Natural killer cell (primary cell): ENCODE measurements at regions not wholly inside any gene's neighbourhood (a gene's known extent, or its start where the extent isn't known, plus 50 kb on each side); places are given as distances from the start of the nearest gene placed in this dataset.
"Not testable (repeated sequence)": the region's sequence is repeated elsewhere in the genome, so short reads cannot be mapped to it uniquely, and the experiment has no call there.

Experiments used
- ATAC-seq, 3 donors: fragments of 150-1000 bp in 2 of 3; fragments of 200-7000 bp in 1 of 3; cut with Tn5 transposase; 1 replicate in 1 of 3; 2 replicates in 2 of 3; pipeline ENCODE4 v1.10.0; 2021; ENCODE audit warnings: mild to moderate bottlenecking in 2 of 3, moderate library complexity in 2 of 3
- DNase-seq, 2 donors: peaks; one replicate each; pipeline versions ENCODE4 v3.0.0 to v3.0.0-alpha.2; 2013 to 2021; ENCODE audit warnings: mixed read lengths in 1 of 2
- H3K27ac ChIP-seq: one replicate; pipeline ENCODE4 v1.5.1; 2013; ENCODE audit warnings: mild to moderate bottlenecking, low read length
- H3K27me3 ChIP-seq: one replicate; pipeline ENCODE4 v1.6.1; 2013; ENCODE audit warnings: low read length; ENCODE audit not compliant: control insufficient read depth, insufficient read depth
- H3K36me3 ChIP-seq: one replicate; pipeline ENCODE4 v1.6.1; 2013; ENCODE audit warnings: low read length; ENCODE audit not compliant: control insufficient read depth, insufficient read depth
- H3K4me1 ChIP-seq: one replicate; pipeline ENCODE4 v1.6.1; 2013; ENCODE audit warnings: low read length; ENCODE audit not compliant: control insufficient read depth, insufficient read depth
- H3K4me3 ChIP-seq: one replicate; pipeline ENCODE4 v1.5.1; 2013; ENCODE audit warnings: low read length
- H3K9me3 ChIP-seq: one replicate; pipeline ENCODE4 v1.6.1; 2013; ENCODE audit warnings: low read length; ENCODE audit not compliant: control insufficient read depth, insufficient read depth
- H3K27ac Mint-ChIP-seq, 2 donors: one replicate each; pipeline ENCODE4 v1.8.0; 2022; ENCODE audit warnings: mild to moderate bottlenecking in 2 of 2, mixed read lengths in 2 of 2, moderate library complexity in 1 of 2
- H3K27me3 Mint-ChIP-seq, 2 donors: one replicate each; pipeline ENCODE4 v1.8.0; 2022; ENCODE audit warnings: low read depth in 2 of 2, mixed read lengths in 2 of 2
- H3K36me3 Mint-ChIP-seq: one replicate; pipeline ENCODE4 v1.8.0; 2022; ENCODE audit warnings: mixed read lengths
- H3K4me1 Mint-ChIP-seq, 2 donors: one replicate each; pipeline ENCODE4 v1.8.0; 2022; ENCODE audit warnings: mixed read lengths in 2 of 2
- H3K4me3 Mint-ChIP-seq: one replicate; pipeline ENCODE4 v1.8.0; 2022; ENCODE audit warnings: mild to moderate bottlenecking, moderate library complexity, mixed read lengths
- H3K9me3 Mint-ChIP-seq, 2 donors: one replicate each; pipeline ENCODE4 v1.8.0; 2022; ENCODE audit warnings: mixed read lengths in 2 of 2
- CTCF ChIP-seq: fragments of 200-600 bp; IDR thresholded peaks from one replicate; pipeline ENCODE4 v1.8.0; 2022; ENCODE audit warnings: antibody characterized with exemption
- WGBS: methylation state at CpG from one replicate; pipeline ENCODE4 v1.1.7; 2013; ENCODE audit warnings: missing lambda C conversion rate; ENCODE audit not compliant: insufficient coverage; 5-methylcytosine and 5-hydroxymethylcytosine counted together
- intact Hi-C: fragments of 100-400 bp; cut with micrococcal nuclease; formaldehyde crosslinking; loops from one replicate; pipeline ENCODE4 v1.14.2; 2022

GRCh38 chr11:39363571-39363970 lies 2095.9 kb downstream of the LRRC4C start:
- 87% methylated on average over 1 of the region's 1 CpG for WGBS
- no peak for ATAC-seq

GRCh38 chr11:39361557-39361956 lies 2097.9 kb downstream of the LRRC4C start:
- H3K27ac ChIP-seq, result no peak overlapping the region
- H3K4me1 Mint-ChIP-seq, result peaks cover under 1 to 13% of the 10 kb centered on the region in 2 donors
- WGBS, result 83% methylated on average over 1 of the region's 1 CpG
- no peaks in the 10 kb centered on the region for H3K9me3 Mint-ChIP-seq
- no peaks in the 10 kb centered on the region for H3K36me3 ChIP-seq
- H3K4me3 ChIP-seq, result no peak overlapping the region
- H3K27ac Mint-ChIP-seq, result no peak overlapping the region
- no peaks in the 10 kb centered on the region for H3K27me3 ChIP-seq
- DNase-seq (no peak), ATAC-seq (no peak)
- no peaks in the 10 kb centered on the region for H3K4me1 ChIP-seq
- intact Hi-C loops, result no loop called here
- no peaks in the 10 kb centered on the region for H3K27me3 Mint-ChIP-seq
- TF ChIP-seq CTCF, result no peak
- H3K9me3 ChIP-seq, result no peaks in the 10 kb centered on the region
- no peaks in the 10 kb centered on the region for H3K36me3 Mint-ChIP-seq
- no peak overlapping the region for H3K4me3 Mint-ChIP-seq

More at GRCh38 chr11:39363571-39363970, 2095.9 kb downstream of the LRRC4C start:
- no peaks in the 10 kb centered on the region for H3K27me3 Mint-ChIP-seq
- Histone ChIP-seq H3K9me3 (no peaks in the 10 kb centered on the region), H3K27ac (no peak overlapping the region), H3K36me3 (no peaks in the 10 kb centered on the region), H3K27me3 (no peaks in the 10 kb centered on the region), H3K4me3 (no peak overlapping the region), H3K4me1 (peaks cover 4% of the 10 kb centered on the region)
- H3K9me3 Mint-ChIP-seq, result no peaks in the 10 kb centered on the region
- no peak for DNase-seq
- no peak for TF ChIP-seq CTCF
- H3K27ac Mint-ChIP-seq, result no peak overlapping the region
- no peak overlapping the region for H3K4me3 Mint-ChIP-seq
- no peaks in the 10 kb centered on the region for H3K36me3 Mint-ChIP-seq
- intact Hi-C loops, result no loop called here
- H3K4me1 Mint-ChIP-seq, result peaks cover 19 to 32% of the 10 kb centered on the region in 2 donors

GRCh38 chr11:39345834-39346442 lies 2113.5 kb downstream of the LRRC4C start:
- H3K4me3 ChIP-seq, result no peak overlapping the region
- no peak overlapping the region for H3K27ac ChIP-seq
- no peak for ATAC-seq
- intact Hi-C loops, result no loop called here
- WGBS, result 83% methylated on average over 5 of the region's 5 CpGs
- H3K4me1 ChIP-seq, result no peaks in the 10 kb centered on the region
- no peaks in the 10 kb centered on the region for H3K36me3 ChIP-seq
- Mint-ChIP-seq H3K4me3 (no peak overlapping the region), H3K27me3 (peaks cover 0 to 6% of the 10 kb centered on the region in 2 donors), H3K36me3 (no peaks in the 10 kb centered on the region), H3K27ac (no peak overlapping the region), H3K4me1 (no peaks in the 10 kb centered on the region), H3K9me3 (no peaks in the 10 kb centered on the region)
- TF ChIP-seq CTCF, result no peak
- DNase-seq, result no peak
- H3K27me3 ChIP-seq, result no peaks in the 10 kb centered on the region
- H3K9me3 ChIP-seq, result peaks cover 5% of the 10 kb centered on the region

- peaks cover 5 to 7% of the 10 kb centered on the region in 2 donors for H3K9me3 Mint-ChIP-seq
- DNase-seq (no peak), ATAC-seq (no peak)
- H3K36me3 Mint-ChIP-seq, result no peaks in the 10 kb centered on the region
- H3K4me1 ChIP-seq, result no peaks in the 10 kb centered on the region
- no peak overlapping the region for H3K4me3 ChIP-seq
- no peaks in the 10 kb centered on the region for H3K27me3 ChIP-seq
- H3K27me3 Mint-ChIP-seq, result peaks cover 0 to 6% of the 10 kb centered on the region in 2 donors
- H3K36me3 ChIP-seq, result no peaks in the 10 kb centered on the region
- no peak overlapping the region for H3K27ac ChIP-seq
- H3K4me1 Mint-ChIP-seq, result no peaks in the 10 kb centered on the region
- H3K27ac Mint-ChIP-seq, result no peak overlapping the region
- intact Hi-C loops, result no loop called here
- no peak overlapping the region for H3K4me3 Mint-ChIP-seq
- TF ChIP-seq CTCF, result no peak
- peaks cover 13% of the 10 kb centered on the region for H3K9me3 ChIP-seq
- 89% methylated on average over 4 of the region's 4 CpGs for WGBS
Measured at GRCh38 chr11:39341461-39341860, 2118.0 kb downstream of the LRRC4C start.

- ATAC-seq, DNase-seq, H3K4me1 ChIP-seq, H3K36me3 Mint-ChIP-seq, H3K4me3 Mint-ChIP-seq, intact Hi-C loops, H3K9me3 Mint-ChIP-seq, H3K4me3 ChIP-seq, H3K4me1 Mint-ChIP-seq, H3K27me3 Mint-ChIP-seq, H3K27ac ChIP-seq, H3K9me3 ChIP-seq, H3K36me3 ChIP-seq, H3K27ac Mint-ChIP-seq, H3K27me3 ChIP-seq: not testable (repeated sequence)
- WGBS, result 82% methylated on average over 21 of the region's 21 CpGs
Measured at GRCh38 chr11:39333006-39333405, 2126.4 kb downstream of the LRRC4C start.
